Endothelial cell of umbilical vein (primary cell): ENCODE measurements at regions not wholly inside any gene's neighbourhood (a gene's known extent, or its start where the extent isn't known, plus 50 kb on each side); places are given as distances from the start of the nearest gene placed in this dataset.

Experiments
- BruUV-seq: library from RNA; stranded (reverse); fragments of 400-500 nt; replicated peaks from 2 replicates; lab custom pipeline; 2021; lab: Mats Ljungman, UMichigan
- CTCF ChIA-PET: fragments of 300-600, 350-600 bp; sonication (Branson Sonifier 250); formaldehyde crosslinking; loops from one replicate; lab custom pipeline; 2021; ENCODE audit warnings: antibody characterized with exemption, inconsistent platforms; lab: Charles Lee
- POLR2A ChIA-PET: fragments of 300-600, 350-600 bp; sonication (Branson Sonifier 250); formaldehyde crosslinking; loops from one replicate; lab custom pipeline; 2021; ENCODE audit warnings: antibody characterized with exemption, inconsistent platforms; lab: Charles Lee
- DNase-seq: peaks from one replicate; pipeline ENCODE4 v3.0.0-alpha.2; 2011; ENCODE audit warnings: low read depth, low spot score
- FAIRE-seq: peaks from 2 replicates; lab custom pipeline; 2011; peaks lifted over from hg19 to GRCh38; lab: Jason Lieb, UNC
- H2AFZ ChIP-seq: 2 replicates; pipeline ENCODE4 v1.6.0; 2012; ENCODE audit warnings: low read depth, low read length, control low read depth, inconsistent platforms
- H3K27ac ChIP-seq: 2 replicates; pipeline ENCODE4 v1.5.1; 2011; ENCODE audit warnings: low read depth, mild to moderate bottlenecking, control low read depth, low read length, moderate library complexity; ENCODE audit not compliant: insufficient read depth
- H3K27me3 ChIP-seq, 2 experiments: 2 replicates each; pipeline versions ENCODE4 v1.6.0 to v1.6.1; 2011; ENCODE audit warnings: low read length in 2 of 2, mixed read lengths in 1 of 2; ENCODE audit not compliant: control insufficient read depth in 2 of 2, insufficient read depth in 2 of 2
- H3K36me3 ChIP-seq, 2 experiments: 2 replicates in 1 of 2; 3 replicates in 1 of 2; pipeline ENCODE4 v1.5.1; 2011; ENCODE audit warnings: low read length in 2 of 2, mild to moderate bottlenecking in 1 of 2, moderate library complexity in 1 of 2; ENCODE audit not compliant: control insufficient read depth in 2 of 2, insufficient read depth in 2 of 2; ENCODE audit errors: extremely low read depth in 1 of 2
- H3K4me1 ChIP-seq: 3 replicates; pipeline ENCODE4 v1.5.1; 2011; ENCODE audit warnings: mild to moderate bottlenecking, low read length; ENCODE audit not compliant: control insufficient read depth, insufficient read depth; ENCODE audit errors: extremely low read depth
- H3K4me2 ChIP-seq: 2 replicates; pipeline ENCODE4 v1.6.1; 2011; ENCODE audit warnings: low read length, control low read depth, mixed read lengths; ENCODE audit not compliant: insufficient read depth
- H3K4me3 ChIP-seq, 3 experiments: fragments of 200-600 bp in 1 of 3; sonication (generic), shearing (Covaris generic) in 1 of 3; replicated peaks in 1 of 3; 2 replicates each; pipeline ENCODE4 v1.5.1; 2011 to 2016; ENCODE audit warnings: control low read depth in 3 of 3, low read length in 3 of 3, mild to moderate bottlenecking in 2 of 3, inconsistent platforms in 1 of 3, low read depth in 1 of 3, moderate library complexity in 1 of 3; ENCODE audit not compliant: insufficient read depth in 1 of 3
- H3K79me2 ChIP-seq: 2 replicates; pipeline ENCODE4 v1.6.0; 2012; ENCODE audit warnings: low read length, inconsistent platforms; ENCODE audit not compliant: control insufficient read depth, insufficient read depth
- H3K9ac ChIP-seq: replicated peaks from 2 replicates; pipeline ENCODE3; 2011; ENCODE audit warnings: low read length, control low read depth; ENCODE audit not compliant: insufficient read depth; ENCODE audit errors: extremely low read depth
- H3K9me1 ChIP-seq: replicated peaks from 3 replicates; pipeline ENCODE4 v1.6.0; 2011; ENCODE audit warnings: mild to moderate bottlenecking, low read length; ENCODE audit not compliant: control insufficient read depth, insufficient read depth; ENCODE audit errors: extremely low read depth
- H3K9me3 ChIP-seq: replicated peaks from 2 replicates; pipeline ENCODE4 v1.5.1; 2012; ENCODE audit warnings: low read length, inconsistent platforms; ENCODE audit not compliant: control insufficient read depth, insufficient read depth
- H4K20me1 ChIP-seq: replicated peaks from 2 replicates; pipeline ENCODE3; 2011; ENCODE audit warnings: mild to moderate bottlenecking, low read length; ENCODE audit not compliant: control insufficient read depth, insufficient read depth; ENCODE audit errors: extremely low read depth
- CTCF ChIP-seq, 2 donors: IDR thresholded peaks; 1 replicate in 1 of 2; 2 replicates in 1 of 2; pipeline ENCODE4 v1.5.1; 2011; ENCODE audit warnings: low read length in 2 of 2, mild to moderate bottlenecking in 2 of 2, moderate library complexity in 2 of 2, control low read depth in 1 of 2, inconsistent platforms in 1 of 2, low read depth in 1 of 2; ENCODE audit not compliant: insufficient read depth in 1 of 2; ENCODE audit errors: extremely low read depth in 1 of 2
- EZH2 ChIP-seq: IDR thresholded peaks from 2 replicates; pipeline ENCODE4 v1.6.1; 2012; ENCODE audit warnings: borderline replicate concordance, low read depth, mild to moderate bottlenecking, moderate library complexity, low read length, inconsistent platforms; ENCODE audit not compliant: severe bottlenecking
- FOS ChIP-seq: IDR thresholded peaks from 2 replicates; pipeline ENCODE4 v1.6.1; 2011; ENCODE audit warnings: mild to moderate bottlenecking, low read length, moderate library complexity, borderline replicate concordance; ENCODE audit not compliant: insufficient read depth
- GATA2 ChIP-seq: IDR thresholded peaks from 2 replicates; pipeline ENCODE4 v1.7.0; 2011; ENCODE audit warnings: low read depth, mild to moderate bottlenecking, moderate library complexity, mixed read lengths, low read length; ENCODE audit not compliant: insufficient read length, insufficient read depth
- JUN ChIP-seq: IDR thresholded peaks from 2 replicates; pipeline ENCODE4 v1.6.1; 2011; ENCODE audit warnings: borderline replicate concordance, low read depth; ENCODE audit not compliant: insufficient read length, insufficient read depth
- MAX ChIP-seq: IDR thresholded peaks from 2 replicates; pipeline ENCODE4 v1.6.1; 2011; ENCODE audit not compliant: insufficient read depth, insufficient read length
- MYC ChIP-seq: IDR thresholded peaks from one replicate; pipeline ENCODE4 v1.6.1; 2011; ENCODE audit warnings: mild to moderate bottlenecking, low read depth, low read length
- POLR2A ChIP-seq: IDR thresholded peaks from 2 replicates; pipeline ENCODE4 v1.6.1; 2012; ENCODE audit warnings: low read depth, mild to moderate bottlenecking, control low read depth, low read length
- POLR2AphosphoS5 ChIP-seq: IDR thresholded peaks from 2 replicates; pipeline ENCODE4 v1.6.1; 2012; ENCODE audit warnings: low read depth, mild to moderate bottlenecking, control low read depth, low read length, moderate library complexity; ENCODE audit not compliant: insufficient read depth
- dilution Hi-C: fragments of 300-500 bp; cut with MboI; formaldehyde crosslinking; loops from one replicate; pipeline ENCODE4 v1.15.0; 2019; ENCODE audit warnings: low sequenced_read_pairs; ENCODE audit not compliant: extremely low pct_ligation_motif_present
- intact Hi-C: fragments of 100-400 bp; cut with micrococcal nuclease; formaldehyde crosslinking; loops from one replicate; pipeline ENCODE4 v1.10.0; 2022

- BruUV-seq, result no TSS peak
- no peaks in the 10 kb centered on the region for H4K20me1 ChIP-seq
- dilution Hi-C loops, result no loop called here
- H3K4me2 ChIP-seq, result no peak overlapping the region
- H3K36me3 ChIP-seq, result no peaks in the 10 kb centered on the region
- H3K9me3 ChIP-seq, result no peaks in the 10 kb centered on the region
- H3K4me1 ChIP-seq, result no peaks in the 10 kb centered on the region
- FAIRE-seq (no peak), DNase-seq (no peak)
- CTCF ChIA-PET, result no interaction called here
- no peaks in the 10 kb centered on the region for H3K79me2 ChIP-seq
- intact Hi-C loops, result no loop called here
- POLR2A ChIA-PET, result no interaction called here
- TF ChIP-seq EZH2 (no peak), POLR2AphosphoS5 (no peak), MYC (no peak), GATA2 (no peak), POLR2A (no peak)
- H3K27ac ChIP-seq, result no peak overlapping the region
- no peaks in the 10 kb centered on the region for H3K27me3 ChIP-seq
- no peak overlapping the region for H3K9ac ChIP-seq
- no peaks in the 10 kb centered on the region for H3K9me1 ChIP-seq
- H2AFZ ChIP-seq, result no peak overlapping the region
- no peak overlapping the region for H3K4me3 ChIP-seq
These were observed 916.2 kb downstream of the NXPH1 start for GRCh38 chr7:9349625-9350024.

GRCh38 chr7:9391221-9391620 is 957.8 kb downstream of the NXPH1 start:
- Histone ChIP-seq H3K9me1 (no peaks in the 10 kb centered on the region), H4K20me1 (no peaks in the 10 kb centered on the region), H3K9ac (no peak overlapping the region), H3K4me2 (no peak overlapping the region), H3K9me3 (peaks cover 2% of the 10 kb centered on the region), H3K36me3 (no peaks in the 10 kb centered on the region), H3K27ac (no peak overlapping the region), H3K79me2 (no peaks in the 10 kb centered on the region), H3K4me3 (no peak overlapping the region), H2AFZ (no peak overlapping the region), H3K27me3 (no peaks in the 10 kb centered on the region), H3K4me1 (no peaks in the 10 kb centered on the region)
- BruUV-seq, result no TSS peak
- TF ChIP-seq CTCF (IDR thresholded peaks at IDR 0.05; ENCODE audit: extremely low read depth in 1 of 2, insufficient read depth in 1 of 2, low read depth in 1 of 2, low read length in 2 of 2), result no peak
- TF ChIP-seq JUN, result no peak
- TF ChIP-seq MAX, result no peak
- no peak for TF ChIP-seq POLR2AphosphoS5
- no peak for TF ChIP-seq FOS
- no peak for TF ChIP-seq GATA2
- TF ChIP-seq EZH2, result no peak
- TF ChIP-seq POLR2A, result no peak
- no peak for TF ChIP-seq MYC
- no peak for DNase-seq
- dilution Hi-C loops (no loop called here), intact Hi-C loops (no loop called here)
- CTCF ChIA-PET, result no interaction called here
- no peak for FAIRE-seq
- POLR2A ChIA-PET, result no interaction called here
